ENCODE measurements at regions not wholly inside any gene's neighbourhood (a gene's known extent, or its start where the extent isn't known, plus 50 kb on each side); places are given as distances from the start of the nearest gene placed in this dataset.

DNA sequence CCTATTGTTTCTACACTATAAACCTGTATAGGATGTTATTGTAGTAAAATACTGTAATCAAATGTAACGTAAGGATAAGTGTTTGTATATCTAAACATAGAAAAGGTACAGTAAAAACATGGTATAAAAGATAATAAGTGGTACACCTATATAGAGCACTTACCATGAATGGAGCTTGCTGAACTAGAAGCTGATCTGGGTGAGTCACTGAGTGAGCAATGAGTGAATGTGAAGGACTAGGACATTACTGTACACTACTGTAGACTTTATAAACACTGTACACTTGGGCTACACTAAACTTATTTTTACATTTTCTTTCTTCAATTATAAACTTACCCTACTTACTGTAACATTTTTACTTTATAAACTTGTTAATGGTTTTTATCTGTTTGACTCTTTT lies 732.9 kb upstream of the LRRN3 start:
- TF ChIP-seq, protein P1, sequence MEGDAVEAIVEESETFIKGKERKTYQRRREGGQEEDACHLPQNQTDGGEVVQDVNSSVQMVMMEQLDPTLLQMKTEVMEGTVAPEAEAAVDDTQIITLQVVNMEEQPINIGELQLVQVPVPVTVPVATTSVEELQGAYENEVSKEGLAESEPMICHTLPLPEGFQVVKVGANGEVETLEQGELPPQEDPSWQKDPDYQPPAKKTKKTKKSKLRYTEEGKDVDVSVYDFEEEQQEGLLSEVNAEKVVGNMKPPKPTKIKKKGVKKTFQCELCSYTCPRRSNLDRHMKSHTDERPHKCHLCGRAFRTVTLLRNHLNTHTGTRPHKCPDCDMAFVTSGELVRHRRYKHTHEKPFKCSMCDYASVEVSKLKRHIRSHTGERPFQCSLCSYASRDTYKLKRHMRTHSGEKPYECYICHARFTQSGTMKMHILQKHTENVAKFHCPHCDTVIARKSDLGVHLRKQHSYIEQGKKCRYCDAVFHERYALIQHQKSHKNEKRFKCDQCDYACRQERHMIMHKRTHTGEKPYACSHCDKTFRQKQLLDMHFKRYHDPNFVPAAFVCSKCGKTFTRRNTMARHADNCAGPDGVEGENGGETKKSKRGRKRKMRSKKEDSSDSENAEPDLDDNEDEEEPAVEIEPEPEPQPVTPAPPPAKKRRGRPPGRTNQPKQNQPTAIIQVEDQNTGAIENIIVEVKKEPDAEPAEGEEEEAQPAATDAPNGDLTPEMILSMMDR (IDR thresholded peaks at IDR 0.05) = no peak
- Histone ChIP-seq H3K36me3 (no peaks in the 10 kb centered on the region), H3K4me3 (no peak overlapping the region), H3K4me1 (no peaks in the 10 kb centered on the region), H3K27ac (no peak overlapping the region), H3K9me3 (no peaks in the 10 kb centered on the region), H3K27me3 (no peaks in the 10 kb centered on the region)
- no peak for DNase-seq (ENCODE audit: low spot score in 2 of 2)
- intact Hi-C loops (cut with DNase I) = no loop called here

DNA sequence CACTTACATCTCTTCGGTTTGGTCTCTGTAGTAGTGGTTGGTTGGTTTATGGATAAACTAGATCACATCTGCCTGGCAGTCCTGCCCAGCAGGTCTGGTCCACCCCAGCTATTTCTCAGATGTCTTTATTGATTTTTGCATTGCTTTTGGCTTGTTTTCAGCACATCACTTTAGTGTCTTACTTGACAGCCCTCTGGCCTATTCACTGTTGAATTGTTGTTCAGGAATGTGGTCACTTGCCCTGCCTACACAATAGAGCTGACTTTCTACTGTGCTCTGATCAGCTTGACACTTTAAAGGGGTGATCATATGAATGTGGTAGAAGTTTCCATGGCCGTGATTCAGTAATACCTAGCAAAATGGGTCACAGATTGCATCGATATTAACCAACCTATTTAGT lies 719.2 kb upstream of the LRRN3 start:
- Histone ChIP-seq H3K4me1 (no peaks in the 10 kb centered on the region), H3K36me3 (no peaks in the 10 kb centered on the region), H3K4me3 (no peak overlapping the region), H3K27ac (no peak overlapping the region), H3K9me3 (no peaks in the 10 kb centered on the region), H3K27me3 (no peaks in the 10 kb centered on the region)
- TF ChIP-seq, protein P1 (IDR thresholded peaks at IDR 0.05) = no peak
- DNase-seq (ENCODE audit: low spot score in 2 of 2) = no peak
- intact Hi-C loops (cut with DNase I) = no loop called here

DNA sequence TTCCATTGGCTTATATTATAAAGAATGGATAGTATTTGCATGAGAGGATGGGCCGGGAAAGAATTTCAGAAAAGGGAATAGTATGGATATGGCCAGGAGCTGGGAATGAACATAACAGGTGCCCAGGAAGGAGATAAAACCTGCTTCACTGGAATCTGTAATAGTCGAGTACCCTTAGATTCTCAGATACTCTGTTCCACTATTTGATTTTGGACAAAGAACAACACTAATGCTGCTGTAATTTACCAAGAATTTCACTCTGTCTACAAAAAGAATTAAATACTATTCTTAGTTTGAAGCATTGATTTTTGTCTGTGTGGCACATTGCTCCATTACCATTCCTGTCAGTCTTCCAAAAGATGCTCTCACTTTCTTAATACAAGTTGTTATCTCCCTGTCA lies 718.2 kb upstream of the LRRN3 start:
- H3K36me3 ChIP-seq = no peaks in the 10 kb centered on the region
- H3K27me3 ChIP-seq = no peaks in the 10 kb centered on the region
- no peaks in the 10 kb centered on the region for H3K4me1 ChIP-seq
- TF ChIP-seq, protein P1 (IDR thresholded peaks at IDR 0.05) = no peak
- intact Hi-C loops (cut with DNase I) = no loop called here
- H3K9me3 ChIP-seq = no peaks in the 10 kb centered on the region
- no peak overlapping the region for H3K27ac ChIP-seq
- no peak for DNase-seq (ENCODE audit: low spot score in 2 of 2)
- H3K4me3 ChIP-seq = no peak overlapping the region

DNA sequence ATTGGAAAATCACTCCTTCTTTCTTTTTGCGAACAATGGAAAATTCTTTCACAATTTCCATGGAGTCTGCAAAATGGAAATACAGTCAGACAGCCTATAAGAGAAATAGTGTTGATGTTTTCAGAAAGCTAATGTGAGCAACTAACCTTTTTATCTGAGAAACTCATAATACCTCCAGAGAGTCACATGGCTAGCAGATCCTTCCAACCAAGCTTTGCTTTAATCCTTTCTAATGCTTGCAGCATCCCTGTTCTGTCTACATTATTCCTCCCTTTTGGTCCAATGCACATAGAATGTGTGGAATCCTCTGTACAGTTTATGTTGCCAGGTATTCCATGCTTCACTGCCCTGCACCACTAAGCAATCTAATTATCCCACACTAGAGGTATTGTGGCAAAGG lies 717.5 kb upstream of the LRRN3 start:
- no peaks in the 10 kb centered on the region for H3K36me3 ChIP-seq

DNA sequence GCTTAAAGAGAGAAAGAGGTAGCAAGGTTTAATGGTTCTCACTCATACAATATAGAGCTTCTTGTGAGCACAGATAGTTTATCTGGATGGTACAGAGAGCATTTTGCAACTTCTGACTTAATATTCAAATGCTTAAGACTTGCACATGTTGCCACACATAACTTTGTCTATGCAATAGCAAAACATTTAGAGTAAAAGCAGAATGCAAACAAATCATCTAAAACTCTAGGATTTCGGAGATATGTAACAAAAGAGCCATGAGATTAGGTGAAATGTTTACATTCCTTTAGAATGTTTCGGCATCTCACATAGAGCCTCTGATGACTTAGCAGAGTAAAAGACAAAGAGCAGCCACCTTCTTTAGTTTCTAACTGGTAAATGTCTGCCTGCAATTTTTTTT lies 717.1 kb upstream of the LRRN3 start:
- intact Hi-C loops (cut with DNase I) = no loop called here
- Histone ChIP-seq H3K4me3 (no peak overlapping the region), H3K27ac (no peak overlapping the region), H3K27me3 (no peaks in the 10 kb centered on the region), H3K36me3 (no peaks in the 10 kb centered on the region), H3K9me3 (no peaks in the 10 kb centered on the region), H3K4me1 (no peaks in the 10 kb centered on the region)
- DNase-seq (ENCODE audit: low spot score in 2 of 2) = no peak
- TF ChIP-seq, protein P1 (IDR thresholded peaks at IDR 0.05) = no peak

More for the DNA sequence above, 717.5 kb upstream of the LRRN3 start:
- Histone ChIP-seq H3K9me3 (no peaks in the 10 kb centered on the region), H3K27ac (no peak overlapping the region), H3K4me1 (no peaks in the 10 kb centered on the region), H3K4me3 (no peak overlapping the region), H3K27me3 (no peaks in the 10 kb centered on the region)
- intact Hi-C loops (cut with DNase I) = no loop called here
- DNase-seq (ENCODE audit: low spot score in 2 of 2) = no peak
- TF ChIP-seq, protein P1 (IDR thresholded peaks at IDR 0.05) = no peak

DNA sequence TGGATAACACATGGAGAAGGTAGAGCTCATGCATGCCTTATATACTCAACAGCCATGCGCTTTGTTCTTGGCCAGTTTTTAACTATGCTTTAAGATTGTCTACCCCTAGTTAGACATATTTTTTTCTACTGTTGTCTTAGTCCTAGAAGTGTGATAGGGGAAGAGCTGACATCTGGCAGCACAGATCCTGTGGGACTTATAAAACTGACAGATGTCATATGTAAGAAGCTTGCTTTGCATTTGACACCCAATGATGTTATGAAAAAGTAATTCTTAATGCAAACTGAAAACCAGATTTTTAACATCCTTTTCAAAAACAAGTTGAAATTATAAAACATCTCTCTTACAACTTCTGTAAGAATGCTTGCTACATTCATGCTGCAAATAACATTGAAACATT lies 715.9 kb upstream of the LRRN3 start:
- H3K4me1 ChIP-seq = no peaks in the 10 kb centered on the region
- TF ChIP-seq, protein P1 (IDR thresholded peaks at IDR 0.05) = no peak
- no peak overlapping the region for H3K4me3 ChIP-seq
- intact Hi-C loops (cut with DNase I) = no loop called here
- no peak for DNase-seq (ENCODE audit: low spot score in 2 of 2)
- no peaks in the 10 kb centered on the region for H3K36me3 ChIP-seq
- H3K27me3 ChIP-seq = no peaks in the 10 kb centered on the region
- no peaks in the 10 kb centered on the region for H3K9me3 ChIP-seq
- no peak overlapping the region for H3K27ac ChIP-seq

Data from ascending aorta (tissue), 2 donors.